OCI-LY7 (cell line): ENCODE measurements at regions not wholly inside any gene's neighbourhood (a gene's known extent, or its start where the extent isn't known, plus 50 kb on each side); places are given as distances from the start of the nearest gene placed in this dataset.
"Not testable (repeated sequence)": the region's sequence is repeated elsewhere in the genome, so short reads cannot be mapped to it uniquely, and the experiment has no call there.

Experiments
- BruUV-seq: library from RNA; stranded (reverse); fragments of 400-500 nt; replicated peaks from 2 replicates; lab custom pipeline; 2021; lab: Mats Ljungman, UMichigan
- CTCF ChIA-PET: fragments of 300-600 bp; sonication (Branson Sonifier 250); formaldehyde crosslinking; loops from one replicate; lab custom pipeline; 2022; ENCODE audit warnings: antibody characterized with exemption; ENCODE audit not compliant: unreplicated experiment; lab: Charles Lee
- POLR2A ChIA-PET: fragments of 300-600 bp; sonication (Branson Sonifier 250); formaldehyde crosslinking; loops from one replicate; lab custom pipeline; 2022; ENCODE audit warnings: antibody characterized with exemption; lab: Charles Lee
- DNase-seq: peaks from one replicate; pipeline ENCODE4 v3.0.0-alpha.2; 2015; ENCODE audit warnings: low spot score
- H2AFZ ChIP-seq: fragments of 200-600 bp; sonication (generic), shearing (Covaris generic); 2 replicates; pipeline ENCODE4 v1.6.1; 2014; ENCODE audit warnings: mild to moderate bottlenecking, antibody characterized with exemption, low read length, moderate library complexity
- H3K27ac ChIP-seq: fragments of 200-600 bp; sonication (generic); 2 replicates; pipeline ENCODE4 v1.5.1; 2014; ENCODE audit warnings: mixed run types, low read depth, mild to moderate bottlenecking, moderate library complexity, low read length, inconsistent platforms; ENCODE audit not compliant: poor library complexity, severe bottlenecking
- H3K36me3 ChIP-seq: fragments of 200-600 bp; sonication (generic); 2 replicates; pipeline ENCODE4 v1.6.1; 2014; ENCODE audit warnings: mild to moderate bottlenecking, antibody characterized with exemption, low read length, moderate library complexity, mixed read lengths; ENCODE audit not compliant: insufficient read depth
- H3K4me1 ChIP-seq: fragments of 200-600 bp; sonication (generic); 2 replicates; pipeline ENCODE4 v1.5.1; 2014; ENCODE audit warnings: mild to moderate bottlenecking, low read length; ENCODE audit not compliant: insufficient read depth, poor library complexity, severe bottlenecking
- H3K4me2 ChIP-seq: fragments of 200-600 bp; sonication (generic); 2 replicates; pipeline ENCODE4 v1.6.1; 2014; ENCODE audit warnings: mild to moderate bottlenecking, low read length
- H3K4me3 ChIP-seq: fragments of 200-600 bp; sonication (generic); 2 replicates; pipeline ENCODE4 v1.5.1; 2014; ENCODE audit warnings: mild to moderate bottlenecking, low read depth, low read length; ENCODE audit not compliant: poor library complexity, severe bottlenecking
- H3K79me2 ChIP-seq: fragments of 200-600 bp; sonication (generic); 2 replicates; pipeline ENCODE4 v1.6.1; 2016; ENCODE audit warnings: low read depth, mild to moderate bottlenecking, low read length, moderate library complexity, mixed read lengths; ENCODE audit not compliant: insufficient read depth
- H3K9me2 ChIP-seq: fragments of 200-600 bp; sonication (generic); 2 replicates; pipeline ENCODE4 v1.6.1; 2016; ENCODE audit warnings: mild to moderate bottlenecking, low read length, mixed read lengths; ENCODE audit not compliant: insufficient read depth
- H3K9me3 ChIP-seq: fragments of 200-600 bp; sonication (generic); 2 replicates; pipeline ENCODE4 v1.6.1; 2014; ENCODE audit warnings: mild to moderate bottlenecking, mixed run types, low read length, mixed read lengths
- H4K20me1 ChIP-seq: fragments of 200-600 bp; sonication (generic); 2 replicates; pipeline ENCODE4 v1.6.1; 2014; ENCODE audit warnings: mild to moderate bottlenecking, antibody characterized with exemption, low read length, moderate library complexity, mixed read lengths; ENCODE audit not compliant: insufficient read depth
- EZH2phosphoT487 ChIP-seq: fragments of 200-600 bp; sonication (generic); IDR thresholded peaks from 2 replicates; pipeline ENCODE4 v1.6.1; 2018; ENCODE audit warnings: low read depth, borderline replicate concordance, mild to moderate bottlenecking, mixed run types, antibody characterized with exemption, low read length, moderate library complexity, mixed read lengths
- intact Hi-C: fragments of 100-400 bp; cut with micrococcal nuclease; formaldehyde crosslinking; loops from one replicate; pipeline ENCODE4 v1.10.0; 2022; ENCODE audit not compliant: unreplicated experiment
- TF ChIP-seq, protein P1 (sequence below): fragments of 200-600 bp; sonication (generic); conservative IDR thresholded peaks from 2 replicates; pipeline ENCODE4 v1.5.1; 2014; ENCODE audit warnings: mild to moderate bottlenecking, antibody characterized with exemption, low read length, moderate library complexity, mixed read lengths

DNA sequence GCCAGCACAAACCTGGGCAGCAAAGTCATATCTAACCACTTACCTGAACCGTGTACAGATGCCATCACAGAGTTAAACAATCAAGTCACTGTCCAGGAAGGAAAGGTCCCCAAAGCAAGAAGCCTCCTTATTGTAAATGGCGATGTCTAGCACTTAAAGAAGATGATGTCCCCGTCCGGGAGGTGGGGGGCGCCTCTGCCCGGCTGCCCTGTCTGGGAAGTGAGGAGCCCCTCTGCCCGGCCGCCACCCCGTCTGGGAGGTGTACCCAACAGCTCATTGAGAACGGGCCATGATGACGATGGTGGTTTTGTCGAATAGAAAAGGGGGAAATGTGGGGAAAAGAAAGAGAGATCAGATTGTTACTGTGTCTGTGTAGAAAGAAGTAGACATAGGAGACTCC is 231.9 kb downstream of the SLITRK2 start:
- H3K9me3 ChIP-seq, H3K36me3 ChIP-seq, H4K20me1 ChIP-seq, DNase-seq, BruUV-seq, H3K9me2 ChIP-seq, POLR2A ChIA-PET, H3K4me1 ChIP-seq, H3K4me2 ChIP-seq, H3K4me3 ChIP-seq, H2AFZ ChIP-seq, H3K27ac ChIP-seq, intact Hi-C loops, H3K79me2 ChIP-seq, CTCF ChIA-PET: not testable (repeated sequence)

DNA sequence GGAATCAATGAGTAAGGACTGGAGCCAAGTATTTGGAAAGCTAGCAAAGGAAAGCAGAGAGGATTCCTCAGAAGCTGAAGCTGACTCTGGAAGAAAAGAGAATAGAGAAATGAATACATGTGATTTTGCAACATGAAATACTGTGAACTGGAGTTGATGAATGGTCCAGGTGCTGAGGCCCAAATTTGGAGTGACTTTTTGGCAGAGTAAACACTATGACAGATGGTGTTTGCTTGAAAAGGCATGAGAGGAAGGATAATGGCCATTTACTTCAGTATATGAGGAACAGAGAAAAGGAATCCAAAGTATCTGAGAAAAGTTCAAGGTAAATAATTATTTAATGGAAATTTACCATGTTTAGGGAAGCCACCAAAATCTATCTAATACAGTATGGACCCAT is 236.7 kb downstream of the SLITRK2 start:
- H2AFZ ChIP-seq: no peak overlapping the region
- DNase-seq: no peak
- H3K9me3 ChIP-seq: no peaks in the 10 kb centered on the region
- no TSS peak for BruUV-seq
- intact Hi-C loops: no loop called here
- CTCF ChIA-PET: no interaction called here
- H3K4me1 ChIP-seq: no peaks in the 10 kb centered on the region
- no peaks in the 10 kb centered on the region for H3K9me2 ChIP-seq
- H3K4me2 ChIP-seq: no peak overlapping the region
- no peak for TF ChIP-seq EZH2phosphoT487
- TF ChIP-seq, protein P1, sequence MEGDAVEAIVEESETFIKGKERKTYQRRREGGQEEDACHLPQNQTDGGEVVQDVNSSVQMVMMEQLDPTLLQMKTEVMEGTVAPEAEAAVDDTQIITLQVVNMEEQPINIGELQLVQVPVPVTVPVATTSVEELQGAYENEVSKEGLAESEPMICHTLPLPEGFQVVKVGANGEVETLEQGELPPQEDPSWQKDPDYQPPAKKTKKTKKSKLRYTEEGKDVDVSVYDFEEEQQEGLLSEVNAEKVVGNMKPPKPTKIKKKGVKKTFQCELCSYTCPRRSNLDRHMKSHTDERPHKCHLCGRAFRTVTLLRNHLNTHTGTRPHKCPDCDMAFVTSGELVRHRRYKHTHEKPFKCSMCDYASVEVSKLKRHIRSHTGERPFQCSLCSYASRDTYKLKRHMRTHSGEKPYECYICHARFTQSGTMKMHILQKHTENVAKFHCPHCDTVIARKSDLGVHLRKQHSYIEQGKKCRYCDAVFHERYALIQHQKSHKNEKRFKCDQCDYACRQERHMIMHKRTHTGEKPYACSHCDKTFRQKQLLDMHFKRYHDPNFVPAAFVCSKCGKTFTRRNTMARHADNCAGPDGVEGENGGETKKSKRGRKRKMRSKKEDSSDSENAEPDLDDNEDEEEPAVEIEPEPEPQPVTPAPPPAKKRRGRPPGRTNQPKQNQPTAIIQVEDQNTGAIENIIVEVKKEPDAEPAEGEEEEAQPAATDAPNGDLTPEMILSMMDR: no peak
- H3K79me2 ChIP-seq: no peaks in the 10 kb centered on the region
- no peak overlapping the region for H3K27ac ChIP-seq
- POLR2A ChIA-PET: no interaction called here
- H4K20me1 ChIP-seq: no peaks in the 10 kb centered on the region
- H3K4me3 ChIP-seq: no peak overlapping the region
- H3K36me3 ChIP-seq: no peaks in the 10 kb centered on the region

DNA sequence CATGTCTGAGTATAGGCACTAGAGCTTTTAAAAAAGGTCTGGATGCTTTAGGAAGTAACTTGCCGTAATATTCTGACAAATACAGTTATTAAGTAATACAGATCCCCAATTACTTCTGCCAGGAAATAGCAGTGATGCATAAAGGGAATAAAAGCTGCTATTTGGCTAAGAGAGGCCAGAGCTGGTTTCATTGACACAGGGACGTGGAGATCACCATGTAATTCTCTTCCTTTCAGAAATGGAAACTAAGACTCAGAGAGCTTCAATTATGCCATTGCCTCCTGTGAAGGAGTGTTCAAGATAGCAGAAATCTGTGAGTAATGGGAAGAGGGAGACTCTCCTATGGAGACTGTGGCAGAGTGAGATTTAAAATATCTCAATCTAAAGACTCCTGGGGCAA is 238.1 kb downstream of the SLITRK2 start:
- no peaks in the 10 kb centered on the region for H3K9me2 ChIP-seq
- BruUV-seq: no TSS peak
- no peaks in the 10 kb centered on the region for H3K9me3 ChIP-seq
- no peak overlapping the region for H3K4me2 ChIP-seq
- no peak overlapping the region for H2AFZ ChIP-seq
- POLR2A ChIA-PET: interaction anchor here (0.6 kb wide), 1 partner anchor 797 kb away, joined by 4 read pairs; no protein-coding TSS in a partner anchor
- DNase-seq: no peak
- no peak for TF ChIP-seq EZH2phosphoT487
- TF ChIP-seq, protein P1: no peak
- H3K27ac ChIP-seq: no peak overlapping the region
- H3K4me3 ChIP-seq: no peak overlapping the region
- intact Hi-C loops: no loop called here
- H3K36me3 ChIP-seq: no peaks in the 10 kb centered on the region
- CTCF ChIA-PET: no interaction called here
- no peaks in the 10 kb centered on the region for H3K79me2 ChIP-seq
- no peaks in the 10 kb centered on the region for H3K4me1 ChIP-seq
- H4K20me1 ChIP-seq: no peaks in the 10 kb centered on the region
